SK-N-SH treated with all-trans-retinoic acid at 6 μM for 48 hours (cell line): ENCODE measurements at regions not wholly inside any gene's neighbourhood (a gene's known extent, or its start where the extent isn't known, plus 50 kb on each side); places are given as distances from the start of the nearest gene placed in this dataset.

Experiments
- ATAC-seq: fragments of 200-7000 bp; cut with Tn5 transposase; 3 replicates; pipeline ENCODE4 v1.9.1; 2020; ENCODE audit warnings: mild to moderate bottlenecking, moderate library complexity
- ARNTL ChIP-seq: fragments of 450-650 bp; formaldehyde crosslinking; IDR thresholded peaks from 2 replicates; pipeline ENCODE4 v1.5.0; 2020; ENCODE audit warnings: low read depth, mild to moderate bottlenecking, moderate library complexity, borderline replicate concordance
- BACH2 ChIP-seq: fragments of 250-450 bp; sonication (Bioruptor Pico); IDR thresholded peaks from 2 replicates; pipeline ENCODE4 v1.9.0; 2021; ENCODE audit warnings: mild to moderate bottlenecking, borderline replicate concordance
- CREB5 ChIP-seq: fragments of 250-450 bp; sonication (Bioruptor Pico); IDR thresholded peaks from 2 replicates; pipeline ENCODE4 v1.5.1; 2020; ENCODE audit warnings: low read depth, mild to moderate bottlenecking, moderate library complexity
- CSDC2 ChIP-seq: fragments of 250-450 bp; sonication (Bioruptor Pico); IDR thresholded peaks from 2 replicates; pipeline ENCODE4 v1.5.0; 2020; ENCODE audit warnings: mild to moderate bottlenecking, moderate library complexity
- CSRNP3 ChIP-seq: fragments of 250-450 bp; sonication (Bioruptor Pico); IDR thresholded peaks from 2 replicates; pipeline ENCODE4 v1.5.1; 2021; ENCODE audit warnings: mild to moderate bottlenecking, moderate library complexity
- ESRRG ChIP-seq: fragments of 250-450 bp; sonication (Bioruptor Pico); IDR thresholded peaks from 2 replicates; pipeline ENCODE4 v1.6.1; 2021; ENCODE audit warnings: mild to moderate bottlenecking
- OSR1 ChIP-seq: fragments of 250-450 bp; sonication (Bioruptor Pico); IDR thresholded peaks from 2 replicates; pipeline ENCODE4 v1.8.0; 2022; ENCODE audit warnings: moderate library complexity, mild to moderate bottlenecking, inconsistent platforms
- PATZ1 ChIP-seq: fragments of 250-450 bp; sonication (Bioruptor Pico); IDR thresholded peaks from 2 replicates; pipeline ENCODE4 v1.8.0; 2020; ENCODE audit warnings: mild to moderate bottlenecking, moderate library complexity, borderline replicate concordance
- PPARA ChIP-seq: fragments of 250-450 bp; sonication (Bioruptor Pico); IDR thresholded peaks from 2 replicates; pipeline ENCODE4 v1.5.0; 2020; ENCODE audit warnings: mild to moderate bottlenecking, borderline replicate concordance
- RARB ChIP-seq: fragments of 250-450 bp; sonication (Bioruptor Pico); IDR thresholded peaks from 2 replicates; pipeline ENCODE4 v1.8.0; 2021; ENCODE audit warnings: mild to moderate bottlenecking, moderate library complexity
- SNAI2 ChIP-seq: fragments of 250-450 bp; sonication (Bioruptor Pico); IDR thresholded peaks from 2 replicates; pipeline ENCODE4 v1.5.0; 2020; ENCODE audit warnings: mild to moderate bottlenecking, moderate library complexity
- TCF4 ChIP-seq: fragments of 250-450 bp; sonication (Bioruptor Pico); IDR thresholded peaks from 2 replicates; pipeline ENCODE4 v1.8.0; 2021; ENCODE audit warnings: mild to moderate bottlenecking, moderate library complexity, borderline replicate concordance
- TOX ChIP-seq: fragments of 250-450 bp; sonication (Bioruptor Pico); IDR thresholded peaks from 2 replicates; pipeline ENCODE4 v1.8.0; 2021; ENCODE audit warnings: mild to moderate bottlenecking, moderate library complexity, borderline replicate concordance
- TSHZ2 ChIP-seq: fragments of 250-450 bp; sonication (Bioruptor Pico); IDR thresholded peaks from 2 replicates; pipeline ENCODE4 v1.5.0; 2020; ENCODE audit warnings: mild to moderate bottlenecking, moderate library complexity
- ZC3H10 ChIP-seq: fragments of 250-450 bp; sonication (Bioruptor Pico); IDR thresholded peaks from 2 replicates; pipeline ENCODE4 v1.5.1; 2021; ENCODE audit warnings: mild to moderate bottlenecking, moderate library complexity
- ZFP3 ChIP-seq: fragments of 250-450 bp; sonication (Bioruptor Pico); IDR thresholded peaks from 2 replicates; pipeline ENCODE4 v1.5.0; 2020; ENCODE audit warnings: mild to moderate bottlenecking, moderate library complexity
- ZFP30 ChIP-seq: fragments of 450-650 bp; formaldehyde crosslinking; IDR thresholded peaks from 2 replicates; pipeline ENCODE4 v1.5.0; 2022; ENCODE audit warnings: mild to moderate bottlenecking, moderate library complexity
- ZNF565 ChIP-seq: fragments of 450-650 bp; formaldehyde crosslinking; conservative IDR thresholded peaks from 2 replicates; pipeline ENCODE4 v1.5.0; 2020; ENCODE audit warnings: low read depth, mild to moderate bottlenecking, moderate library complexity
- ZNF70 ChIP-seq: fragments of 450-650 bp; formaldehyde crosslinking; IDR thresholded peaks from 2 replicates; pipeline ENCODE4 v1.5.0; 2020; ENCODE audit warnings: mild to moderate bottlenecking, moderate library complexity
- ZNF8 ChIP-seq: fragments of 450-650 bp; formaldehyde crosslinking; IDR thresholded peaks from 2 replicates; pipeline ENCODE4 v1.5.0; 2020; ENCODE audit warnings: mild to moderate bottlenecking, moderate library complexity

- no peak for ATAC-seq
- TF ChIP-seq ESRRG (CRISPR knock-in tag), result no peak
- TF ChIP-seq TSHZ2 (CRISPR knock-in tag), result no peak
- no peak for TF ChIP-seq CSRNP3 (CRISPR knock-in tag)
- TF ChIP-seq PPARA (CRISPR knock-in tag), result no peak
- no peak for TF ChIP-seq ZFP30 (CRISPR knock-in tag)
- no peak for TF ChIP-seq PATZ1 (CRISPR knock-in tag)
- no peak for TF ChIP-seq BACH2 (CRISPR knock-in tag)
- TF ChIP-seq TOX, result no peak
- no peak for TF ChIP-seq RARB (CRISPR knock-in tag)
- TF ChIP-seq ZNF70, result no peak
- TF ChIP-seq TCF4, result no peak
- TF ChIP-seq ZNF8 (CRISPR knock-in tag), result no peak
- no peak for TF ChIP-seq ZFP3 (CRISPR knock-in tag)
- TF ChIP-seq ZC3H10 (CRISPR knock-in tag), result no peak
These were observed 100.7 kb upstream of the FNDC3A start for GRCh38 chr13:48875047-48875446.

- no peak for ATAC-seq
- TF ChIP-seq CSRNP3 (CRISPR knock-in tag) (no peak), ZNF8 (CRISPR knock-in tag) (no peak), CSDC2 (CRISPR knock-in tag) (no peak), ESRRG (CRISPR knock-in tag) (no peak), TSHZ2 (CRISPR knock-in tag) (no peak), ZNF565 (CRISPR knock-in tag) (no peak), SNAI2 (CRISPR knock-in tag) (no peak)
These were observed 99.4 kb upstream of the FNDC3A start for GRCh38 chr13:48876289-48876688.

- TF ChIP-seq TOX (no peak), ZNF565 (CRISPR knock-in tag) (no peak), ARNTL (no peak), ZNF8 (CRISPR knock-in tag) (no peak), CSDC2 (CRISPR knock-in tag) (no peak), TCF4 (no peak)
- TF ChIP-seq, all 23 proteins: peak for 0
- ATAC-seq, result peak; percentile 24; the same call in 1 of the 3 replicates
These were observed 96.3 kb upstream of the FNDC3A start for GRCh38 chr13:48879432-48879831.

- no peak; the same call in 2 of the 3 replicates for ATAC-seq
- no peak for TF ChIP-seq PATZ1 (CRISPR knock-in tag)
- TF ChIP-seq CSRNP3 (CRISPR knock-in tag), result no peak
- TF ChIP-seq CREB5 (CRISPR knock-in tag), result no peak
- TF ChIP-seq ESRRG (CRISPR knock-in tag), result no peak
- TF ChIP-seq CSDC2 (CRISPR knock-in tag), result no peak
- no peak for TF ChIP-seq RARB (CRISPR knock-in tag)
- TF ChIP-seq OSR1, result no peak
- no peak for TF ChIP-seq TCF4
- TF ChIP-seq PPARA (CRISPR knock-in tag), result no peak
These were observed 95.9 kb upstream of the FNDC3A start for GRCh38 chr13:48879854-48880253.
